OCI-LY3 (cell line): ENCODE measurements at regions not wholly inside any gene's neighbourhood (a gene's known extent, or its start where the extent isn't known, plus 50 kb on each side); places are given as distances from the start of the nearest gene placed in this dataset.

Experiments used
- CTCF ChIP-seq: fragments of 200-600, 300-600 bp; sonication (generic); IDR thresholded peaks from 2 replicates; pipeline ENCODE4 v1.5.1; 2014; ENCODE audit warnings: antibody characterized with exemption, low read length, low read depth
- EZH2phosphoT487 ChIP-seq: fragments of 200-600 bp; shearing (Covaris generic); IDR thresholded peaks from 2 replicates; pipeline ENCODE4 v1.6.1; 2018; ENCODE audit warnings: antibody characterized with exemption, mixed run types, low read depth

DNA sequence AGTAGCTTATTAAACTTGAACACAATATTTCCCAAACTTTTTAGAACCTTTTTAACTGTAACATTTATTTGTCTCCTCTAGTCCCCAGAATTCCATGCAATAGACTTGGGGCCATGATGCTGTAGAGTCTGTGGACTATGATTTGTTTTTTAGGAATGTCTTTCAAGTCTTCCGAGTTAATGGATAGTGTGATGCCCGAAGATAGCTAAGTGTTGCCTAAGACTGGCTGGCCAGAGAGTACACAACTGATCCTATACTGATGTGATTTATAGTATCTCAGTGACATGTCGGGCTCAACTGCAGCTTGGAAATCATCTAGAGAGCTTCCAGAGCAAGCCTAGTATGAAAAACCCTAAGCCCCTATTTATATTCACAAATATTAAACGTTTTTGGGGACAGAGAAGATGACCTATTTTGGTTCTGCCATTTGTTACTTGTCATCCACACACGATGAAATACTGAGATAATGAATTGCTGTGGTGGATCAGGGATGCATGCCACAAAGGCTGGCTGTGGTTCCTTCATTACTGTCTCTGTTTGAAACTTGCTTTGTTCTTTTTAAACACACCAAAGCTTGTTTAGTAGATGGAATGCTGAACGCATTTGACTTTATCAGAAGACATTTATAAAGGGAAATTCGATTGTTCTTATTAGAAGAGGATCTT is 507.4 kb downstream of the TAFA4 start:
- TF ChIP-seq CTCF = no peak
- no peak for TF ChIP-seq EZH2phosphoT487
